ENCODE measurements at regions not wholly inside any gene's neighbourhood (a gene's known extent, or its start where the extent isn't known, plus 50 kb on each side); places are given as distances from the start of the nearest gene placed in this dataset.

GRCh38 chr6:26270486-26270861, 94.5 kb upstream of the BTN3A2 start:
- H3K27me3 ChIP-seq (ENCODE audit: insufficient read depth, low read depth, severe bottlenecking): no peaks in the 10 kb centered on the region
- H3K27ac ChIP-seq: no peak overlapping the region
- no peak overlapping the region for H3K4me3 ChIP-seq (ENCODE audit: low read depth, low read length)
- no peaks in the 10 kb centered on the region for H3K36me3 ChIP-seq
- H3K9me3 ChIP-seq (ENCODE audit: severe bottlenecking): peaks cover 17% of the 10 kb centered on the region
- no peak for TF ChIP-seq CTCF (IDR thresholded peaks at IDR 0.05; ENCODE audit: low read depth, low read length)
- no peak for DNase-seq

- Histone ChIP-seq H3K4me3 (ENCODE audit: low read depth, low read length) (no peak overlapping the region), H3K27me3 (ENCODE audit: insufficient read depth, low read depth, severe bottlenecking) (no peaks in the 10 kb centered on the region), H3K36me3 (no peaks in the 10 kb centered on the region), H3K27ac (no peak overlapping the region), H3K9me3 (ENCODE audit: severe bottlenecking) (peaks cover 17% of the 10 kb centered on the region)
- no peak for TF ChIP-seq CTCF (IDR thresholded peaks at IDR 0.05; ENCODE audit: low read depth, low read length)
- no peak for DNase-seq
Observed at GRCh38 chr6:26270903-26271667, 93.9 kb upstream of the BTN3A2 start.

DNA sequence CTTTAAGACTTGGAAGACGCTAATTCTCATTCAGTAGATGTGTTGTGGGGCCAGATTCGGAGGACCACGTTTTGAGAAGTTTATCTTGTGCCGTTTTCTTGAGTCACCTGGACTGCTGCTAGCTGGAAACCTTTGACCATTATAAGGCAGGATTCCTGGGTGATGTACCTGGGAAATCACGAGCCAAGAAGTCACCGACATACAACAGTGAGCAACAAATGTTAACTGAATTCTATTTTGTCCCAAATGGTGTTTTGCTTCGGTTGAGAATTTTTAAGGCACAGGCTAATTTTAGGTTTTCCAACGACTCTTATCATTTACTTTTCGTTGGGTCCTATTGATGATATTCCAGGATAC, 93.4 kb upstream of the BTN3A2 start:
- Histone ChIP-seq H3K4me3 (ENCODE audit: low read depth, low read length) (no peak overlapping the region), H3K9me3 (ENCODE audit: severe bottlenecking) (peaks cover 17% of the 10 kb centered on the region), H3K27me3 (ENCODE audit: insufficient read depth, low read depth, severe bottlenecking) (no peaks in the 10 kb centered on the region), H3K27ac (no peak overlapping the region), H3K36me3 (no peaks in the 10 kb centered on the region)
- TF ChIP-seq CTCF (IDR thresholded peaks at IDR 0.05; ENCODE audit: low read depth, low read length): no peak
- DNase-seq: no peak

DNA sequence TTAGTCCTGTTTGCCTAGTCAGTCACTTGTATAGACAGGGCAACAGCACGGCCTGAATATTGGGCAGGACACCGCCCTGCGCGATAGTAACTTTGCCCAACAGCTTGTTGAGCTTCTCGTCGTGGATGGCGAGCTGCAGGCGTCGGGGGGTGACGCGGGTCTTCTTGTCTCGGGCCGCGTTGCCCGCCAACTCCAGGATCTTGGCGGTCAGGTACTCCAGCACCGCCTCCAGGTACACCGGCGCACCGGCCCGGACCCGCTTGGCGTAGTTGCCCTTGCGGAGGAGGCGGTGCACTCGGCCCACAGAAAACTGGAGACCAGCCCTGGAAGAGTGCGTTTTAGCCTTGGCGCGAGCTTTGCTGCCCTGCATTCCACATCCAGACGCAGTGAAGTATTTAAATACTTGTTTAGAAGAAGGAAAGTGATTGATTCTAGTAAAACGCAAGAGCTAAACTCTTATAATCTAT, 92.8 kb upstream of the BTN3A2 start:
- Histone ChIP-seq H3K27me3 (ENCODE audit: insufficient read depth, low read depth, severe bottlenecking) (no peaks in the 10 kb centered on the region), H3K9me3 (ENCODE audit: severe bottlenecking) (peaks cover 17% of the 10 kb centered on the region), H3K36me3 (no peaks in the 10 kb centered on the region), H3K27ac (no peak overlapping the region), H3K4me3 (ENCODE audit: low read depth, low read length) (no peak overlapping the region)
- no peak for DNase-seq
- no peak for TF ChIP-seq CTCF (IDR thresholded peaks at IDR 0.05; ENCODE audit: low read depth, low read length)

- H3K9me3 ChIP-seq (ENCODE audit: severe bottlenecking): peaks cover 17% of the 10 kb centered on the region
- no peak overlapping the region; the same call in 1 of the 2 replicates for H3K27ac ChIP-seq
- no peak for TF ChIP-seq CTCF (IDR thresholded peaks at IDR 0.05; ENCODE audit: low read depth, low read length)
- H3K4me3 ChIP-seq (ENCODE audit: low read depth, low read length): no peak overlapping the region
- no peaks in the 10 kb centered on the region for H3K36me3 ChIP-seq
- H3K27me3 ChIP-seq (ENCODE audit: insufficient read depth, low read depth, severe bottlenecking): no peaks in the 10 kb centered on the region
- no peak for DNase-seq
Observed at GRCh38 chr6:26273673-26274588, 91.1 kb upstream of the BTN3A2 start.

Measured in WERI-Rb-1 (cell line).